Transverse colon (tissue), 3 donors: ENCODE measurements at regions not wholly inside any gene's neighbourhood (a gene's known extent, or its start where the extent isn't known, plus 50 kb on each side); places are given as distances from the start of the nearest gene placed in this dataset.

Experiments used
- EP300 ChIP-seq: sonication (generic); formaldehyde crosslinking; IDR thresholded peaks from one replicate; pipeline ENCODE4 v1.6.1; 2017; ENCODE audit warnings: antibody characterized with exemption, low read depth
- POLR2A ChIP-seq: fragments of 450-650 bp; IDR thresholded peaks from one replicate; pipeline ENCODE4 v1.6.1; 2016; ENCODE audit warnings: antibody characterized with exemption, mild to moderate bottlenecking, moderate library complexity
- TF ChIP-seq, protein P1 (sequence below), 5 experiments: fragments of 200-600 bp in 3 of 5; fragments of 450-650 bp in 2 of 5; sonication (generic) in 3 of 5; IDR thresholded peaks; 1 replicate in 2 of 5; 2 replicates in 3 of 5; pipeline ENCODE4 v1.5.1; 2016 to 2017; ENCODE audit warnings: antibody characterized with exemption in 5 of 5, inconsistent platforms in 3 of 5, mild to moderate bottlenecking in 2 of 5, moderate library complexity in 1 of 5

DNA sequence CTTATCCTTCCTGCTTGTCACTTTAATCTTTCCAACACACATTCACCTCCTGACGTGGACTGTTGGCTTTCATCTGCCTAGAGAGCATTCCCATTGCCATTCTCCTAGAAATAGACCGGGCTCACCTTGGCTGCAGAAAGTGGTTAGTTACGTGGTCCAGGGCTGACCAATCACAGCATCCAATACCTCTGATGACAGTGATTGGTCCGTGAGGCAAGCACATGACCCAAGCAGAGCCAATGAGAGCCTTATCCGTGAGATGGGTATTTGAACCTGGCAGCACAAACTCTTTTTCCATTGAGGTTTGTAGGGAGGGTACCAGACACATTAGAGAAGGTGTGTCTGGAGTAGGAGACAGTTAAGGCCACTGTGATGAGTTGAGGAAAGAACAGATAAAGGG, 85.8 kb downstream of the MIAT start:
- TF ChIP-seq, protein P1, sequence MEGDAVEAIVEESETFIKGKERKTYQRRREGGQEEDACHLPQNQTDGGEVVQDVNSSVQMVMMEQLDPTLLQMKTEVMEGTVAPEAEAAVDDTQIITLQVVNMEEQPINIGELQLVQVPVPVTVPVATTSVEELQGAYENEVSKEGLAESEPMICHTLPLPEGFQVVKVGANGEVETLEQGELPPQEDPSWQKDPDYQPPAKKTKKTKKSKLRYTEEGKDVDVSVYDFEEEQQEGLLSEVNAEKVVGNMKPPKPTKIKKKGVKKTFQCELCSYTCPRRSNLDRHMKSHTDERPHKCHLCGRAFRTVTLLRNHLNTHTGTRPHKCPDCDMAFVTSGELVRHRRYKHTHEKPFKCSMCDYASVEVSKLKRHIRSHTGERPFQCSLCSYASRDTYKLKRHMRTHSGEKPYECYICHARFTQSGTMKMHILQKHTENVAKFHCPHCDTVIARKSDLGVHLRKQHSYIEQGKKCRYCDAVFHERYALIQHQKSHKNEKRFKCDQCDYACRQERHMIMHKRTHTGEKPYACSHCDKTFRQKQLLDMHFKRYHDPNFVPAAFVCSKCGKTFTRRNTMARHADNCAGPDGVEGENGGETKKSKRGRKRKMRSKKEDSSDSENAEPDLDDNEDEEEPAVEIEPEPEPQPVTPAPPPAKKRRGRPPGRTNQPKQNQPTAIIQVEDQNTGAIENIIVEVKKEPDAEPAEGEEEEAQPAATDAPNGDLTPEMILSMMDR (IDR thresholded peaks at IDR 0.05), result no peak
- TF ChIP-seq POLR2A, result no peak
- TF ChIP-seq EP300, result no peak
